Lower leg skin (tissue), 3 donors: ENCODE measurements at regions not wholly inside any gene's neighbourhood (a gene's known extent, or its start where the extent isn't known, plus 50 kb on each side); places are given as distances from the start of the nearest gene placed in this dataset.

Source experiments
- CTCF ChIP-seq, 3 donors: fragments of 450-650 bp; IDR thresholded peaks; one replicate each; pipeline ENCODE4 v1.5.1; 2016; ENCODE audit warnings: antibody characterized with exemption in 3 of 3, mild to moderate bottlenecking in 3 of 3, moderate library complexity in 2 of 3
- POLR2A ChIP-seq, 2 donors: fragments of 450-650 bp; IDR thresholded peaks; one replicate each; pipeline ENCODE4 v1.6.1; 2016 to 2017; ENCODE audit warnings: antibody characterized with exemption in 2 of 2, mild to moderate bottlenecking in 1 of 2, moderate library complexity in 1 of 2

DNA sequence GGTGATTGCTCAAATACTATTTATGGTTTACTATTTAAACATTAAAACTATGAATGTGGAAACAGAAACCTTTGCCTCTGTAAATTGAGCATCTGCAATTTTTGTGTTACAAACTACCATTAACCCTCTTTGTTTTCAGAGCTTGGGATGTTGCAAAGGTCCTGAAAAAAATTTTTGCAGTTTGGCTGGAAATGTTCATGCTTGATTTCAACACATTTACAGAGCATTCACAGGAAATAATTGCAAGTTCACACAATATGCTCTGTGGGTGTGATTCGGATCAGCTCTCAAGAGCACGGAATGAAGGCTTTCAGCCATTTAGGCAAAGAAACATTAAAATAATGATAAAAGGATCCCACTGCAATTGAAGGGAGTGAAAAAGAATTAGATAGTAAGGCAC is 232.9 kb downstream of the ATP23 start:
- TF ChIP-seq POLR2A (IDR thresholded peaks at IDR 0.05), result no peak
- no peak for TF ChIP-seq CTCF (IDR thresholded peaks at IDR 0.05)
